ENCODE measurements at regions not wholly inside any gene's neighbourhood (a gene's known extent, or its start where the extent isn't known, plus 50 kb on each side); places are given as distances from the start of the nearest gene placed in this dataset.

- H3K9me3 ChIP-seq (ENCODE audit: low read length), result no peaks in the 10 kb centered on the region
- H3K27ac ChIP-seq (ENCODE audit: low read depth, low read length, poor library complexity, severe bottlenecking), result no peak overlapping the region
- H3K9ac ChIP-seq (ENCODE audit: low read length), result no peak overlapping the region
- H3K9me2 ChIP-seq (ENCODE audit: low read depth, low read length), result no peaks in the 10 kb centered on the region
- H3K79me2 ChIP-seq (ENCODE audit: insufficient read depth, low read length), result no peaks in the 10 kb centered on the region
- no peak overlapping the region for H2AFZ ChIP-seq (ENCODE audit: low read length)
- peaks cover 2% of the 10 kb centered on the region; the same call in 1 of the 2 replicates for H3K27me3 ChIP-seq (ENCODE audit: insufficient read depth, low read length)
- H4K20me1 ChIP-seq (ENCODE audit: insufficient read depth, low read length), result no peaks in the 10 kb centered on the region
- no peak overlapping the region for H3K4me2 ChIP-seq (ENCODE audit: low read length)
- H3K36me3 ChIP-seq (ENCODE audit: insufficient read depth, low read length), result no peaks in the 10 kb centered on the region
- TF ChIP-seq CTCF (IDR thresholded peaks at IDR 0.05; ENCODE audit: low read length) (no peak), EZH2 (IDR thresholded peaks at IDR 0.05; ENCODE audit: borderline replicate concordance, low read length) (no peak)
- H3K4me3 ChIP-seq (ENCODE audit: low read depth, low read length, poor library complexity, severe bottlenecking), result no peak overlapping the region
- H3K4me1 ChIP-seq (ENCODE audit: insufficient read depth, low read length, severe bottlenecking), result peaks cover 21% of the 10 kb centered on the region
- H3F3A ChIP-seq (ENCODE audit: insufficient read depth, low read length), result no peaks in the 10 kb centered on the region
Measured at GRCh38 chr6:6714118-6714897, 125.8 kb downstream of the LY86 start.

GRCh38 chr6:6714953-6715352, 126.4 kb downstream of the LY86 start:
- H4K20me1 ChIP-seq (ENCODE audit: insufficient read depth, low read length), result no peaks in the 10 kb centered on the region
- TF ChIP-seq CTCF (IDR thresholded peaks at IDR 0.05; ENCODE audit: low read length), result no peak
- TF ChIP-seq EZH2 (IDR thresholded peaks at IDR 0.05; ENCODE audit: borderline replicate concordance, low read length), result no peak
- no peaks in the 10 kb centered on the region for H3K9me2 ChIP-seq (ENCODE audit: low read depth, low read length)
- H3K79me2 ChIP-seq (ENCODE audit: insufficient read depth, low read length), result no peaks in the 10 kb centered on the region
- no peak overlapping the region for H3K4me3 ChIP-seq (ENCODE audit: low read depth, low read length, poor library complexity, severe bottlenecking)
- no peak overlapping the region for H3K4me2 ChIP-seq (ENCODE audit: low read length)
- no peaks in the 10 kb centered on the region for H3K27me3 ChIP-seq (ENCODE audit: insufficient read depth, low read length)
- no peaks in the 10 kb centered on the region for H3K9me3 ChIP-seq (ENCODE audit: low read length)
- no peak overlapping the region for H3K27ac ChIP-seq (ENCODE audit: low read depth, low read length, poor library complexity, severe bottlenecking)
- H3K4me1 ChIP-seq (ENCODE audit: insufficient read depth, low read length, severe bottlenecking), result peaks cover 21% of the 10 kb centered on the region
- H3F3A ChIP-seq (ENCODE audit: insufficient read depth, low read length), result no peaks in the 10 kb centered on the region
- H2AFZ ChIP-seq (ENCODE audit: low read length), result no peak overlapping the region
- H3K36me3 ChIP-seq (ENCODE audit: insufficient read depth, low read length), result no peaks in the 10 kb centered on the region
- H3K9ac ChIP-seq (ENCODE audit: low read length), result no peak overlapping the region

- H3K27ac ChIP-seq (ENCODE audit: low read depth, low read length, poor library complexity, severe bottlenecking), result no peak overlapping the region
- TF ChIP-seq EZH2 (IDR thresholded peaks at IDR 0.05; ENCODE audit: borderline replicate concordance, low read length) (no peak), CTCF (IDR thresholded peaks at IDR 0.05; ENCODE audit: low read length) (no peak)
- H3K4me1 ChIP-seq (ENCODE audit: insufficient read depth, low read length, severe bottlenecking), result peaks cover 21% of the 10 kb centered on the region
- no peaks in the 10 kb centered on the region for H3K9me3 ChIP-seq (ENCODE audit: low read length)
- H3K9ac ChIP-seq (ENCODE audit: low read length), result no peak overlapping the region
- H3K27me3 ChIP-seq (ENCODE audit: insufficient read depth, low read length), result no peaks in the 10 kb centered on the region
- H3K9me2 ChIP-seq (ENCODE audit: low read depth, low read length), result no peaks in the 10 kb centered on the region
- H3K79me2 ChIP-seq (ENCODE audit: insufficient read depth, low read length), result no peaks in the 10 kb centered on the region
- no peaks in the 10 kb centered on the region for H4K20me1 ChIP-seq (ENCODE audit: insufficient read depth, low read length)
- H3K36me3 ChIP-seq (ENCODE audit: insufficient read depth, low read length), result no peaks in the 10 kb centered on the region
- no peaks in the 10 kb centered on the region for H3F3A ChIP-seq (ENCODE audit: insufficient read depth, low read length)
- H2AFZ ChIP-seq (ENCODE audit: low read length), result no peak overlapping the region
- H3K4me3 ChIP-seq (ENCODE audit: low read depth, low read length, poor library complexity, severe bottlenecking), result no peak overlapping the region
- H3K4me2 ChIP-seq (ENCODE audit: low read length), result no peak overlapping the region
Measured at GRCh38 chr6:6715465-6715864, 126.9 kb downstream of the LY86 start.
